HG03442 (cell line): ENCODE measurements at regions not wholly inside any gene's neighbourhood (a gene's known extent, or its start where the extent isn't known, plus 50 kb on each side); places are given as distances from the start of the nearest gene placed in this dataset.

ENCODE experiments used
- ATAC-seq: cut with Tn5 transposase; IDR thresholded peaks from one replicate; pipeline ENCODE4 v1.9.1; 2021; ENCODE audit warnings: mild to moderate bottlenecking, moderate library complexity; ENCODE audit not compliant: unreplicated experiment

DNA sequence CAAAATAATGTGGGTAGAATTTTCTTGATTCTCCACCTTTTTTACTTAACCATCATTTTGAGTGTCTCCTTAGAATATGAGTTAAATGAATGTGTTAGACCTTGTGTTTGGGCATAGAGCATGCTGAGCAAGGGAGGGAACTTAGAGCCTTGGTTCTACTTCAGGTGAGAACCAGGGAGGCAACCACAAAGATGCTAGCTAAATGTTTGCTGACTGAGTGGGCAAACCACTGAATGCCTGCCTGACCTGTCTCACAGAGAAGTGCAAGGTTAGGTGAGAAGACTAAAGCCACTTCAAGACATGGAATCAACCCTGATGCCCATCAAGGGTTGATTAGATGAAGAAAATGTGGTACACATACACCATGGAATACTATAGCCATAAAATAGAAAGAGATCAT, 242.6 kb upstream of the ZNF32 start:
- ATAC-seq, result no peak

DNA sequence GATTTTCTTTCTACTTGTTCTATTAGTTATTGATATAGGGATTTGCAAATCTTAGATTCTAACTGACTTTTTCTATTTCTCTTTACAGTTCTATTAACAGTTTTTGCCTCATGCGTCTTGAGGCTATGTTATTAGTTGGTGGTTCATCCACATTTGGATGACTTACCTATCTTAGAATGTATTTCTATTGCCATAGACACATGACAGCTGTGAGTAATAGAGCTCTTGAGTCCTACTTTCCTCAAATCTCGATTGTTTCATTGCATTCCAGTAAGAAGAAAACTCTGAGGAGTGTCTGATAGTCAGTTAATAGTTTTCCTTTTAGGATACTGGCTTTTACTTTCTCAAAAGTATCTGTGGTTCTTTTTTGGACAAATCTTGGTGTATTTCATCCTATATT, 241.4 kb upstream of the ZNF32 start:
- ATAC-seq, result no peak

DNA sequence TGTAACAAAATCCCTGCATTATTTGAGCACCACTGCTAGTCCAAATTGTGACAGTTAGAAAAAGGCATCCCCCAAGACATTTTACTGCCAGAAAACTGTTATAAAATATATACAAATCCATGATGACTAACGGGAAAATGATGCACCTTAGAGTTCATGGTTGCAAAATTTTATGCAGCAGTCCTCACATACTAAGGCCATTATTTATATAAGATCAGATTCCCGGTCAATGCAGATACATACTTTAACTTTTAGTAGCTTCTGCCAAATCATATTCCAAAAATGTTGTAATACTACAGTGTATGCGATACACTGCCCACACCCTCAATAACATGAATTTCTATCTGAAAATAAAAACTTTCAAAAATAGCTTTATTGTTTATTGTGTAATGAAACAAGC, 239.9 kb upstream of the ZNF32 start:
- ATAC-seq, result no peak

GRCh38 chr10:43885842-43886241, 237.2 kb upstream of the ZNF32 start:
- ATAC-seq, result no peak

- no peak for ATAC-seq
Measured at GRCh38 chr10:43885252-43885651, 236.6 kb upstream of the ZNF32 start.

DNA sequence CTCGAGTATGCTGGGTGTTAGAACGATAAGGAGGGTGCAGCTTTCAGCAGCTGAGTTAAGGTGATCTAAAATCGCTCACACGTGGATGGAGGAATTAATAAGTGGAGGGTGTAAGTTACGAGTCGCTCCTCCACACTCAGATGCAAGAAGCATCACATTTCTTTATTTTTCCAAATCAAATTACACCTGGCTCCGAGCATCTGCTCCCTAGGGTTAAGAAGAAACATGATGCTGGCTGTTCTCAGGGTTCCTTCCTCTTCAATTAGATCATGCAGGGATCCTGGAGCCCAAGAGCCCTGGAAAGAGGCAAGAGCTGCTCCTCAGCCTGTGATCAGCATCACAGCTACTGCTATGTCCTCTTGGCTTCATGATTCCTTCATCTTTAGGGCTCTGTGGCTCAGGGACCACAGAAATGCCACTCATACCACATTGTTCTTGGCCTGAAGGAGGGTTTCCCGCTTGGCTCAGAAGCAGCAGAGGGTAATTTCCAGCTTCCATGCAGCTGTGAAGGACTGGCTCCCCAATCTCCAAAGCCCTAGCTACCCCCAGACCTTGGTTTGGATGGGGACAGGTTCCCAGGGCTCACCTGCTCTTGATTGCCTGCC, 235.9 kb upstream of the ZNF32 start:
- ATAC-seq, result no peak

- no peak for ATAC-seq
Measured at GRCh38 chr10:43882711-43883110, 234.0 kb upstream of the ZNF32 start.

DNA sequence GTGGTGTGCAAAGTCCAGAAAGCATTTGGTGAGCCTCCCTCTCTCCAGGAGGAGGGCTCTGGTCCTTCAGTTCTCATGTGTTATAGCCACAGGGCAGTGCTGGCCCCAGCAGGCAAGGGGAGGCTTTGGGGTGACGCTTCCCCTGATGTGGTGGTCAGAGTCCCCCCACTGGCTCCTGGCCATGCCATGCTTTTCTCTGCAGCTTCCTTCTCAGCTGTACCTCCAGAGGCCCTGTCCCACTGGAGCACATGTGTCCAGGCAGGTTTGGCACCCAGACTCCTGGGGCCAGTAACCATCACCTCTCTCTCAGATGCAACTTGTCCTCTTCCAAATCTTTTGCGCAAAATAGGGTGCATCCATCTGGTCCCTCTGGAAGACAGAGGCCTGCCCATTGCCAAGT, 233.0 kb upstream of the ZNF32 start:
- ATAC-seq, result no peak

GRCh38 chr10:43880160-43880559, 231.5 kb upstream of the ZNF32 start:
- ATAC-seq, result no peak

DNA sequence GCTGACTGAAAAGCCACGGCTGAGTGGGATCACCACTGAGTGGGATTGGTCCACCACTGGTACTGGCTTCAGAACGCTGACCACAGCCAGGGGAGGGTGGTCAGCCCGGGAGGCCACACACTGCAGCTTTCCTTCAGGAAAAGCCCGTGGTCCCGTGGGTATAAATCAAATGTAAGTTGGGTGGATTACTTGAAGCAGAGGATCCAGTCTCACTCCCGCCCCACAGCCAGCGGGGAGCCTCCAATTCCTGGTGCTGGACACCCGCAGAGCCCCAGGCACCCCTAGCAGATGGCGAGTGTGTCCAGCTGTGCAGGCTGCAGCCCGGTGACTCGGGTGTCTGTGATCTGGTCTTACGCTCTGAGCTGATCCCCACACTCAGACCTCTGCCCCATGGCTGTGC, 231.1 kb upstream of the ZNF32 start:
- no peak for ATAC-seq

DNA sequence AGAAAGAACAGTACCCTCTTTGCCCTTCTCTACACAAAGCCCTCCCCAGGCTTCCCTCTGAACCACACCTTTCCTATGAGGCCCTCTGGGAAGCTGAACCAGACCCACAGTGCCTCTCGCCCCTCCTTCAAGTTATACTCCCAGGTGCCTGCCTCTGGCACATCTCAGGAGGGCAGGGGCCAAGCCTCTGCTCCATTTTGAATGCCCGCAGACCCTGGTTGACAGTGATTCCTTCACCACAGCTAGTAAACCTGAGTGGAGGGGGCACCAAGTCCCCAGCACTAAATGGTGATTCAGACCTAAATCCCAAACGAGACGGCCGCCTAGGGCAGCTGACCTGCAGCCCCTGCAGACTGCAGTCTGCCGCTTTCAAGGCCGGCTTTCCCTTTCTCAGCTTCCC, 230.5 kb upstream of the ZNF32 start:
- ATAC-seq, result no peak

- ATAC-seq, result no peak
Measured at GRCh38 chr10:43878386-43878785, 229.7 kb upstream of the ZNF32 start.

DNA sequence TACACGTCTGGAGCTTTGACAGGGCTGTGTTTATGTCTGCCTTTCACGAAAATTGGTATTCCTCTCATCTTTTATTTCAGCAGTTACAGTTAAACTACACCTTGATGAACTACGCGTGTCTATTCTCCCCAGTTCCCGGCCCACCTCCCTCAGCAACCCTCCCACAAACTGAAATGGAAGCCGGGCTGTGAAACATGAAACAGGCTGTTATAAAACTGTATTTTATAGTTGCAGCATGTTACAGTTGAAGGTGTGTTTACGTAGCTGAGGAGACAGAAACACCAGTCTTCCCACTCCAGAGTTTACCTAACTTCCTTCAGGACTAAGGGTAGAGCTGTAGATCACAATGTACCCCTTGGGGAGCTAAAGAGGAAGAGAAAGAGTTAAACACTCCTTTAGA, 228.3 kb upstream of the ZNF32 start:
- no peak for ATAC-seq

GRCh38 chr10:43874984-43875383, 226.3 kb upstream of the ZNF32 start:
- no peak for ATAC-seq

GRCh38 chr10:43873717-43874116, 225.0 kb upstream of the ZNF32 start:
- no peak for ATAC-seq

DNA sequence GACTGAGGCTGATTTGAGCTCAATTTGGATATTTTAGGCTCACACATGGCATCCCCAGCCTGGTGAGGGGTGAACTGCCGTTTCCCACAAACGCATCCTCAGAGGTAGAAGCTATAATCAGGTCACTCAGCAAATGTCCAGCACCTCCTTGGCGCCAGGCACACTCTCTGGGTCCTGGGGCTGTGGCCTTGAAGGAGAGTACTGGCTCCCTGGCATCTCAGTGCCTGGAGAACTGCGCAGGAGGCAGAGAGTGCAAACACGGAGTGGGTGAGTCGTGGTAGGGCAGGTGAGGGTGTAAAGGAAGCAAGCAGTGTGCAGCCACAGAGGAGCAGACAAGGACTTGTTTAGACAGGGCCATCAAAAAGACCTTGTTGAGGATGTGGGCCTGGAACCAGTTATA, 224.0 kb upstream of the ZNF32 start:
- no peak for ATAC-seq

GRCh38 chr10:43871545-43871944, 222.9 kb upstream of the ZNF32 start:
- ATAC-seq, result no peak

DNA sequence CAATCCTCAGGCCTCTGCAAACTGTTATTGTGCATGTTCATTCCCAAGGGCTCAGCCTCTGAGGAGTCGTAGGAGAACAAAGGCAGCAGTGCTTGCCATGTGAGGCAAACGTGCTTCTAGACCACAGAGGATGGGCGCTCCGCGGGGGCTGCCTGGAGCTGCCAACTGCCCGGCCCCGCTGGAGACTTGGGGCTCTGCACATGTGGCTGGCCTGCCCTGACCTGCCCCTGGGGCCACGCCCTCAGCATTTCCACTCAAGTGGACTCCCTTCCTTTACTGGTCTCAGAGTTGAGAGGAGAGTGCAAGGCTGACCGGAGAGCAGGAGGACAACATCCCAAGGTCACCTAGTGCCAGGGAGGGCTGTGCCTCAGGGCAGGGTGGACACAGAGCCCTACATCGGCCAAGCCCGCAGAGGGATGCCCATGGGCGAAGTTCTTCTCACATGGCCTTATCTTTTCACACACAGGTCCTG, 222.3 kb upstream of the ZNF32 start:
- ATAC-seq, result no peak

DNA sequence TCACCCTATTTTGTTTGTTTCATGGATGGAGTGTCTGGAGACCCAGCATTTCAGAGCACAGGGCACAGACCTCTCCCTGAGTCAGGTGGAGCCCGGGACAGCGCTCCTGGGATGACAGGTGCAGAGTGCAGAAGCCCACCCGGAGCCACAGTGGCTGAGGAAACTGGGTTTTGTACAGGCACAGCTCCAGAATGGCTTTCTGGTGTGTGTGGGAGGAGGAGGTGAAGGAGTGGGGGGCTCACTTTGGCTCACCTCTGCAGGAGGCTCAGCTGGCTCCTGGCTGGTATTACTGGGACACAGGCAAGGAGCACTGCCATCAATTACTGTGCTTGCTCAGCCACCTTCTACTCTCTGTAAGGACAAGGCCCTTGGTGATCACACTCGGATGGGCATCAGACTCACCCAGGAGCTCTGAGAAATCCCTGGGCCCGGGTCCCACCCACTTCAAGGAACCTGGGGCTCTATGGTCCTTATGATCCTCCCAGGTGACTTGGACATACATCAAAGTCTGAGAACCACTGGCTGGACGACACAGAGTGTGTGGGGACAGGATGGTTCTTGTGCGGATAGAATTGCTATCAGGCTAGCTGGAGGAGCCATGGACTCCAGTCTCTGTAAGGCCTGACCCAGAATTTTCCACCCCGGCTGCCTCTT, 221.1 kb upstream of the ZNF32 start:
- no peak for ATAC-seq

GRCh38 chr10:43868952-43869351, 220.3 kb upstream of the ZNF32 start:
- no peak for ATAC-seq

GRCh38 chr10:43867667-43868565, 219.2 kb upstream of the ZNF32 start:
- ATAC-seq, result no peak

DNA sequence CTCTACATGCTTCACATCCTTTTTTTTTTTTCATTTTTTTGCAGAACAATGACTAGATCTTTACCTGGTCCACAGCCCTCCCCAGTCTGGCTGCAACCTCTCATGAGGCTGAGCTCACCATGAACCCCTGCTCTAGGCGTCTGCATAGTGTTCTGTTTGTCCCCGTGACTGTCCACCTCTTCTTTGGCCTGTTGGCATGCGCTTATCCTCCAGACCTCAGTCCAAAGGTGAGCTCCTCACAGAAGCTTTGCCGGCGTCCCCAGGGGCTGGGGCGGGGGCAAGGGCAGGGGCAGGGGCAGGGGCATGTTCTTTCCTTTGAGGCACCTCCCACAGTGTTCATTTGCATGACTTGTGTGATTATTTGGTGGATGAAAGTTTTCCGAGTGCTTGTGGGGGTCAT, 218.4 kb upstream of the ZNF32 start:
- ATAC-seq, result no peak
